IPS-18a (cell line): ENCODE measurements at regions not wholly inside any gene's neighbourhood (a gene's known extent, or its start where the extent isn't known, plus 50 kb on each side); places are given as distances from the start of the nearest gene placed in this dataset.

Source experiments
- H3K27ac ChIP-seq: one replicate; pipeline ENCODE4 v1.5.1; 2013; ENCODE audit warnings: low read length
- H3K27me3 ChIP-seq: one replicate; pipeline ENCODE4 v1.6.1; 2013; ENCODE audit warnings: mild to moderate bottlenecking, low read length; ENCODE audit not compliant: control insufficient read depth, insufficient read depth
- H3K36me3 ChIP-seq: one replicate; pipeline ENCODE4 v1.6.1; 2013; ENCODE audit warnings: low read depth, low read length; ENCODE audit not compliant: control insufficient read depth
- H3K4me1 ChIP-seq: one replicate; pipeline ENCODE4 v1.6.1; 2013; ENCODE audit warnings: low read depth, low read length; ENCODE audit not compliant: control insufficient read depth
- H3K4me3 ChIP-seq: one replicate; pipeline ENCODE4 v1.5.1; 2013; ENCODE audit warnings: low read length
- H3K9ac ChIP-seq: one replicate; pipeline ENCODE4 v1.6.1; 2013; ENCODE audit warnings: mild to moderate bottlenecking, low read length, moderate library complexity
- H3K9me3 ChIP-seq: one replicate; pipeline ENCODE4 v1.6.1; 2013; ENCODE audit warnings: low read depth, low read length; ENCODE audit not compliant: control insufficient read depth

- no peak overlapping the region for H3K27ac ChIP-seq
- no peak overlapping the region for H3K9ac ChIP-seq
- peaks cover 35% of the 10 kb centered on the region for H3K4me1 ChIP-seq
- no peaks in the 10 kb centered on the region for H3K36me3 ChIP-seq
- peaks cover 6% of the 10 kb centered on the region for H3K27me3 ChIP-seq
- H3K9me3 ChIP-seq: no peaks in the 10 kb centered on the region
- no peak overlapping the region for H3K4me3 ChIP-seq
These were observed 198.8 kb upstream of the CIBAR2 start for GRCh38 chr16:85310868-85311585.

- H3K27me3 ChIP-seq: peaks cover 6% of the 10 kb centered on the region
- peaks cover 35% of the 10 kb centered on the region for H3K4me1 ChIP-seq
- H3K4me3 ChIP-seq: no peak overlapping the region
- no peak overlapping the region for H3K9ac ChIP-seq
- H3K9me3 ChIP-seq: no peaks in the 10 kb centered on the region
- H3K36me3 ChIP-seq: no peaks in the 10 kb centered on the region
- no peak overlapping the region for H3K27ac ChIP-seq
These were observed 199.5 kb upstream of the CIBAR2 start for GRCh38 chr16:85311741-85312140.

GRCh38 chr16:85312174-85312573 is 199.9 kb upstream of the CIBAR2 start:
- no peak overlapping the region for H3K9ac ChIP-seq
- H3K9me3 ChIP-seq: no peaks in the 10 kb centered on the region
- H3K27ac ChIP-seq: no peak overlapping the region
- H3K27me3 ChIP-seq: peaks cover 6% of the 10 kb centered on the region
- H3K4me1 ChIP-seq: peaks cover 35% of the 10 kb centered on the region
- H3K36me3 ChIP-seq: no peaks in the 10 kb centered on the region
- H3K4me3 ChIP-seq: no peak overlapping the region

GRCh38 chr16:85312642-85313525 is 200.6 kb upstream of the CIBAR2 start:
- Histone ChIP-seq H3K27me3 (peaks cover 6% of the 10 kb centered on the region), H3K9ac (no peak overlapping the region), H3K4me1 (peaks cover 35% of the 10 kb centered on the region)

GRCh38 chr16:85313526-85314301 is 201.4 kb upstream of the CIBAR2 start:
- H3K27me3 ChIP-seq: peaks cover 6% of the 10 kb centered on the region
- no peak overlapping the region for H3K4me3 ChIP-seq
- no peaks in the 10 kb centered on the region for H3K9me3 ChIP-seq
- no peak overlapping the region for H3K9ac ChIP-seq
- H3K27ac ChIP-seq: no peak overlapping the region
- peaks cover 35% of the 10 kb centered on the region for H3K4me1 ChIP-seq
- no peaks in the 10 kb centered on the region for H3K36me3 ChIP-seq

More at GRCh38 chr16:85312642-85313525, 200.6 kb upstream of the CIBAR2 start:
- H3K27ac ChIP-seq: no peak overlapping the region
- H3K9me3 ChIP-seq: no peaks in the 10 kb centered on the region
- H3K4me3 ChIP-seq: no peak overlapping the region
- H3K36me3 ChIP-seq: no peaks in the 10 kb centered on the region

- no peak overlapping the region for H3K27ac ChIP-seq
These were observed 202.3 kb upstream of the CIBAR2 start for GRCh38 chr16:85314512-85314971.

GRCh38 chr16:85315866-85316265 is 203.6 kb upstream of the CIBAR2 start:
- Histone ChIP-seq H3K9me3 (no peaks in the 10 kb centered on the region), H3K27ac (no peak overlapping the region), H3K9ac (no peak overlapping the region), H3K4me1 (peaks cover 27% of the 10 kb centered on the region), H3K27me3 (peaks cover 6% of the 10 kb centered on the region), H3K36me3 (no peaks in the 10 kb centered on the region), H3K4me3 (no peak overlapping the region)

More at GRCh38 chr16:85314512-85314971, 202.3 kb upstream of the CIBAR2 start:
- H3K4me3 ChIP-seq: no peak overlapping the region
- no peaks in the 10 kb centered on the region for H3K36me3 ChIP-seq
- H3K9me3 ChIP-seq: no peaks in the 10 kb centered on the region
- H3K9ac ChIP-seq: no peak overlapping the region
- H3K4me1 ChIP-seq: peaks cover 34% of the 10 kb centered on the region
- peaks cover 6% of the 10 kb centered on the region for H3K27me3 ChIP-seq

GRCh38 chr16:85316321-85316919 is 204.1 kb upstream of the CIBAR2 start:
- Histone ChIP-seq H3K27me3 (peaks cover 6% of the 10 kb centered on the region), H3K4me3 (no peak overlapping the region), H3K4me1 (peaks cover 22% of the 10 kb centered on the region), H3K9ac (no peak overlapping the region), H3K36me3 (no peaks in the 10 kb centered on the region), H3K9me3 (no peaks in the 10 kb centered on the region), H3K27ac (no peak overlapping the region)

- Histone ChIP-seq H3K4me1 (peaks cover 16% of the 10 kb centered on the region), H3K27me3 (peaks cover 6% of the 10 kb centered on the region), H3K36me3 (no peaks in the 10 kb centered on the region), H3K4me3 (no peak overlapping the region), H3K27ac (no peak overlapping the region), H3K9ac (no peak overlapping the region), H3K9me3 (no peaks in the 10 kb centered on the region)
These were observed 204.7 kb upstream of the CIBAR2 start for GRCh38 chr16:85316944-85317343.

- Histone ChIP-seq H3K27ac (no peak overlapping the region), H3K36me3 (no peaks in the 10 kb centered on the region), H3K27me3 (peaks cover under 1% of the 10 kb centered on the region), H3K4me1 (peaks cover 11% of the 10 kb centered on the region), H3K4me3 (no peak overlapping the region), H3K9me3 (no peaks in the 10 kb centered on the region), H3K9ac (no peak overlapping the region)
These were observed 205.4 kb upstream of the CIBAR2 start for GRCh38 chr16:85317704-85318103.
